Cardiac fibroblast (primary cell): ENCODE measurements at regions not wholly inside any gene's neighbourhood (a gene's known extent, or its start where the extent isn't known, plus 50 kb on each side); places are given as distances from the start of the nearest gene placed in this dataset.
"Not testable (repeated sequence)": the region's sequence is repeated elsewhere in the genome, so short reads cannot be mapped to it uniquely, and the experiment has no call there.

Experiments
- DNase-seq, 2 donors: peaks; one replicate each; pipeline versions ENCODE4 v3.0.0 to v3.0.0-alpha.2; 2010; ENCODE audit warnings: low read depth in 2 of 2
- H3K4me3 ChIP-seq, 2 donors: replicated peaks in 1 of 2; 1 replicate in 1 of 2; 2 replicates in 1 of 2; pipeline ENCODE4 v1.5.1; 2011; ENCODE audit warnings: low read depth in 2 of 2, low read length in 2 of 2, mild to moderate bottlenecking in 2 of 2, moderate library complexity in 1 of 2
- CTCF ChIP-seq: IDR thresholded peaks from one replicate; pipeline ENCODE4 v1.5.1; 2011; ENCODE audit warnings: low read depth, mild to moderate bottlenecking, low read length, inconsistent platforms

GRCh38 chr4:181799561-181800069 lies 443.6 kb upstream of the TENM3 start:
- no peak for DNase-seq
- no peak for TF ChIP-seq CTCF

GRCh38 chr4:181802207-181802606 lies 441.0 kb upstream of the TENM3 start:
- no peak for TF ChIP-seq CTCF
- H3K4me3 ChIP-seq = no peak overlapping the region
- DNase-seq = no peak

More at GRCh38 chr4:181799561-181800069, 443.6 kb upstream of the TENM3 start:
- H3K4me3 ChIP-seq = no peak overlapping the region

- no peak for TF ChIP-seq CTCF
- peak in 1 of 2 donors; percentile 38 for DNase-seq
- no peak overlapping the region for H3K4me3 ChIP-seq
Observed at GRCh38 chr4:181807771-181808170, 435.4 kb upstream of the TENM3 start.

- no peak for TF ChIP-seq CTCF
- no peak for DNase-seq
- no peak overlapping the region for H3K4me3 ChIP-seq
Observed at GRCh38 chr4:181810711-181811110, 432.5 kb upstream of the TENM3 start.

GRCh38 chr4:181811550-181811949 lies 431.7 kb upstream of the TENM3 start:
- H3K4me3 ChIP-seq, DNase-seq: not testable (repeated sequence)

GRCh38 chr4:181819946-181820345 lies 423.3 kb upstream of the TENM3 start:
- DNase-seq = peak; percentile 7 to 36
- no peak for TF ChIP-seq CTCF
- no peak overlapping the region for H3K4me3 ChIP-seq

GRCh38 chr4:181820553-181820952 lies 422.6 kb upstream of the TENM3 start:
- no peak for TF ChIP-seq CTCF

More at GRCh38 chr4:181820553-181820952, 422.6 kb upstream of the TENM3 start:
- DNase-seq = no peak
- no peak overlapping the region for H3K4me3 ChIP-seq
